ENCODE measurements at regions not wholly inside any gene's neighbourhood (a gene's known extent, or its start where the extent isn't known, plus 50 kb on each side); places are given as distances from the start of the nearest gene placed in this dataset.

GRCh38 chr2:151137526-151137925 lies 124.1 kb downstream of the RBM43 start:
- H3K27me3 Mint-ChIP-seq (ENCODE audit: low read depth): no peaks in the 10 kb centered on the region
- H3K4me1 Mint-ChIP-seq (ENCODE audit: low read depth): no peaks in the 10 kb centered on the region
- no peaks in the 10 kb centered on the region for H3K9me3 Mint-ChIP-seq
- H3K4me3 Mint-ChIP-seq (ENCODE audit: low read depth): no peak overlapping the region
- no peaks in the 10 kb centered on the region for H3K36me3 Mint-ChIP-seq (ENCODE audit: low read depth)
- H3K27ac Mint-ChIP-seq: no peak overlapping the region
- intact Hi-C loops (cut with micrococcal nuclease): no loop called here
- no peak for DNase-seq (ENCODE audit: low spot score)

GRCh38 chr2:151120011-151120410 lies 141.7 kb downstream of the RBM43 start:
- no peaks in the 10 kb centered on the region for H3K4me1 Mint-ChIP-seq (ENCODE audit: low read depth)
- no peaks in the 10 kb centered on the region for H3K9me3 Mint-ChIP-seq
- DNase-seq (ENCODE audit: low spot score): no peak
- H3K27me3 Mint-ChIP-seq (ENCODE audit: low read depth): no peaks in the 10 kb centered on the region
- no peaks in the 10 kb centered on the region for H3K36me3 Mint-ChIP-seq (ENCODE audit: low read depth)
- H3K27ac Mint-ChIP-seq: no peak overlapping the region
- no peak overlapping the region for H3K4me3 Mint-ChIP-seq (ENCODE audit: low read depth)
- intact Hi-C loops (cut with micrococcal nuclease): no loop called here

- DNase-seq (ENCODE audit: low spot score): no peak
- Mint-ChIP-seq H3K27ac (no peak overlapping the region), H3K27me3 (ENCODE audit: low read depth) (no peaks in the 10 kb centered on the region), H3K36me3 (ENCODE audit: low read depth) (no peaks in the 10 kb centered on the region), H3K4me1 (ENCODE audit: low read depth) (no peaks in the 10 kb centered on the region), H3K4me3 (ENCODE audit: low read depth) (no peak overlapping the region), H3K9me3 (no peaks in the 10 kb centered on the region)
- intact Hi-C loops (cut with micrococcal nuclease): no loop called here
Measured at GRCh38 chr2:151119374-151119773, 142.3 kb downstream of the RBM43 start.

- no peaks in the 10 kb centered on the region for H3K27me3 Mint-ChIP-seq (ENCODE audit: low read depth)
- no peaks in the 10 kb centered on the region for H3K36me3 Mint-ChIP-seq (ENCODE audit: low read depth)
- DNase-seq (ENCODE audit: low spot score): no peak
- intact Hi-C loops (cut with micrococcal nuclease): no loop called here
- H3K27ac Mint-ChIP-seq: no peak overlapping the region
- H3K4me1 Mint-ChIP-seq (ENCODE audit: low read depth): peaks cover 1% of the 10 kb centered on the region
- H3K4me3 Mint-ChIP-seq (ENCODE audit: low read depth): no peak overlapping the region
- no peaks in the 10 kb centered on the region for H3K9me3 Mint-ChIP-seq
Measured at GRCh38 chr2:151118269-151118668, 143.4 kb downstream of the RBM43 start.

GRCh38 chr2:151114874-151115273 lies 146.8 kb downstream of the RBM43 start:
- intact Hi-C loops (cut with micrococcal nuclease): no loop called here
- Mint-ChIP-seq H3K27ac (no peak overlapping the region), H3K36me3 (ENCODE audit: low read depth) (no peaks in the 10 kb centered on the region), H3K4me3 (ENCODE audit: low read depth) (no peak overlapping the region), H3K4me1 (ENCODE audit: low read depth) (peaks cover 1% of the 10 kb centered on the region), H3K9me3 (no peaks in the 10 kb centered on the region), H3K27me3 (ENCODE audit: low read depth) (no peaks in the 10 kb centered on the region)
- DNase-seq (ENCODE audit: low spot score): no peak

- H3K27me3 Mint-ChIP-seq (ENCODE audit: low read depth): no peaks in the 10 kb centered on the region
- no peak overlapping the region for H3K27ac Mint-ChIP-seq
- no peak overlapping the region for H3K4me3 Mint-ChIP-seq (ENCODE audit: low read depth)
- H3K4me1 Mint-ChIP-seq (ENCODE audit: low read depth): peaks cover 1% of the 10 kb centered on the region
- H3K36me3 Mint-ChIP-seq (ENCODE audit: low read depth): no peaks in the 10 kb centered on the region
- no peaks in the 10 kb centered on the region for H3K9me3 Mint-ChIP-seq
- intact Hi-C loops (cut with micrococcal nuclease): no loop called here
- DNase-seq (ENCODE audit: low spot score): no peak
Measured at GRCh38 chr2:151113318-151113717, 148.3 kb downstream of the RBM43 start.

- H3K4me1 Mint-ChIP-seq (ENCODE audit: low read depth): peaks cover 1% of the 10 kb centered on the region
- H3K9me3 Mint-ChIP-seq: no peaks in the 10 kb centered on the region
- no peaks in the 10 kb centered on the region for H3K27me3 Mint-ChIP-seq (ENCODE audit: low read depth)
- no peak overlapping the region for H3K27ac Mint-ChIP-seq
- intact Hi-C loops (cut with micrococcal nuclease): no loop called here
- H3K36me3 Mint-ChIP-seq (ENCODE audit: low read depth): no peaks in the 10 kb centered on the region
- DNase-seq (ENCODE audit: low spot score): no peak
- H3K4me3 Mint-ChIP-seq (ENCODE audit: low read depth): no peak overlapping the region
Measured at GRCh38 chr2:151111599-151112278, 149.9 kb downstream of the RBM43 start.

- no peak overlapping the region for H3K27ac Mint-ChIP-seq
- no peak for DNase-seq (ENCODE audit: low spot score)
- intact Hi-C loops (cut with micrococcal nuclease): no loop called here
- H3K4me3 Mint-ChIP-seq (ENCODE audit: low read depth): no peak overlapping the region
- H3K9me3 Mint-ChIP-seq: no peaks in the 10 kb centered on the region
- no peaks in the 10 kb centered on the region for H3K27me3 Mint-ChIP-seq (ENCODE audit: low read depth)
- no peaks in the 10 kb centered on the region for H3K4me1 Mint-ChIP-seq (ENCODE audit: low read depth)
- H3K36me3 Mint-ChIP-seq (ENCODE audit: low read depth): no peaks in the 10 kb centered on the region
Measured at GRCh38 chr2:151106805-151107506, 154.7 kb downstream of the RBM43 start.

- H3K4me1 Mint-ChIP-seq (ENCODE audit: low read depth): no peaks in the 10 kb centered on the region
- no peak overlapping the region for H3K4me3 Mint-ChIP-seq (ENCODE audit: low read depth)
- H3K9me3 Mint-ChIP-seq: no peaks in the 10 kb centered on the region
- H3K27me3 Mint-ChIP-seq (ENCODE audit: low read depth): no peaks in the 10 kb centered on the region
- intact Hi-C loops (cut with micrococcal nuclease): no loop called here
- H3K27ac Mint-ChIP-seq: no peak overlapping the region
- no peak for DNase-seq (ENCODE audit: low spot score)
- no peaks in the 10 kb centered on the region for H3K36me3 Mint-ChIP-seq (ENCODE audit: low read depth)
Measured at GRCh38 chr2:151103551-151103950, 158.1 kb downstream of the RBM43 start.

- Mint-ChIP-seq H3K27me3 (ENCODE audit: low read depth) (no peaks in the 10 kb centered on the region), H3K9me3 (no peaks in the 10 kb centered on the region), H3K27ac (no peak overlapping the region), H3K36me3 (ENCODE audit: low read depth) (no peaks in the 10 kb centered on the region), H3K4me1 (ENCODE audit: low read depth) (no peaks in the 10 kb centered on the region), H3K4me3 (ENCODE audit: low read depth) (no peak overlapping the region)
- no peak for DNase-seq (ENCODE audit: low spot score)
- intact Hi-C loops (cut with micrococcal nuclease): no loop called here
Measured at GRCh38 chr2:151102226-151102625, 159.4 kb downstream of the RBM43 start.

GRCh38 chr2:151098841-151099240 lies 162.8 kb downstream of the RBM43 start:
- Mint-ChIP-seq H3K4me3 (ENCODE audit: low read depth) (no peak overlapping the region), H3K36me3 (ENCODE audit: low read depth) (no peaks in the 10 kb centered on the region), H3K27me3 (ENCODE audit: low read depth) (no peaks in the 10 kb centered on the region), H3K27ac (no peak overlapping the region), H3K4me1 (ENCODE audit: low read depth) (no peaks in the 10 kb centered on the region), H3K9me3 (no peaks in the 10 kb centered on the region)
- no peak for DNase-seq (ENCODE audit: low spot score)
- intact Hi-C loops (cut with micrococcal nuclease): no loop called here

- Mint-ChIP-seq H3K4me1 (ENCODE audit: low read depth) (no peaks in the 10 kb centered on the region), H3K36me3 (ENCODE audit: low read depth) (no peaks in the 10 kb centered on the region), H3K27me3 (ENCODE audit: low read depth) (no peaks in the 10 kb centered on the region), H3K4me3 (ENCODE audit: low read depth) (no peak overlapping the region), H3K27ac (no peak overlapping the region), H3K9me3 (no peaks in the 10 kb centered on the region)
- DNase-seq (ENCODE audit: low spot score): no peak
- intact Hi-C loops (cut with micrococcal nuclease): no loop called here
Measured at GRCh38 chr2:151097895-151098294, 163.8 kb downstream of the RBM43 start.

- H3K36me3 Mint-ChIP-seq (ENCODE audit: low read depth): no peaks in the 10 kb centered on the region
- H3K27me3 Mint-ChIP-seq (ENCODE audit: low read depth): no peaks in the 10 kb centered on the region
- intact Hi-C loops (cut with micrococcal nuclease): no loop called here
- H3K4me3 Mint-ChIP-seq (ENCODE audit: low read depth): no peak overlapping the region
- H3K27ac Mint-ChIP-seq: no peak overlapping the region
- H3K9me3 Mint-ChIP-seq: no peaks in the 10 kb centered on the region
- no peak for DNase-seq (ENCODE audit: low spot score)
- H3K4me1 Mint-ChIP-seq (ENCODE audit: low read depth): no peaks in the 10 kb centered on the region
Measured at GRCh38 chr2:151097128-151097527, 164.5 kb downstream of the RBM43 start.
